ENCODE measurements at regions not wholly inside any gene's neighbourhood (a gene's known extent, or its start where the extent isn't known, plus 50 kb on each side); places are given as distances from the start of the nearest gene placed in this dataset.

GRCh38 chr2:10982931-10983701 is 71.4 kb downstream of the KCNF1 start:
- no peak overlapping the region for H3K27ac ChIP-seq
- H3K27me3 ChIP-seq = no peaks in the 10 kb centered on the region
- H3K9me3 ChIP-seq = peaks cover 0 to 6% of the 10 kb centered on the region in 2 donors
- WGBS, 3 donors = 9 to 15% (median 11%) methylated on average over 22 to 25 of the region's 25 CpGs
- no peak for DNase-seq
- intact Hi-C loops (cut with DNase I) = no loop called here
- TF ChIP-seq EP300 (IDR thresholded peaks at IDR 0.05) = no peak
- no peak for TF ChIP-seq CTCF (IDR thresholded peaks at IDR 0.05)
- no peak for TF ChIP-seq POLR2A (IDR thresholded peaks at IDR 0.05)
- no peaks in the 10 kb centered on the region for H3K36me3 ChIP-seq
- no peaks in the 10 kb centered on the region for H3K4me1 ChIP-seq (ENCODE audit: insufficient read depth)
- H3K4me3 ChIP-seq = no peak overlapping the region

GRCh38 chr2:10983711-10984110 is 72.0 kb downstream of the KCNF1 start:
- no peak overlapping the region for H3K4me3 ChIP-seq
- no peak for TF ChIP-seq CTCF (IDR thresholded peaks at IDR 0.05)
- TF ChIP-seq POLR2A (IDR thresholded peaks at IDR 0.05) = no peak
- 25 to 51% (median 30%) methylated on average over 9 to 12 of the region's 12 CpGs for WGBS, 3 donors
- no peak for DNase-seq
- H3K27ac ChIP-seq = no peak overlapping the region
- peaks cover 0 to 6% of the 10 kb centered on the region in 2 donors for H3K9me3 ChIP-seq
- H3K4me1 ChIP-seq (ENCODE audit: insufficient read depth) = no peaks in the 10 kb centered on the region
- no peaks in the 10 kb centered on the region for H3K36me3 ChIP-seq
- H3K27me3 ChIP-seq = no peaks in the 10 kb centered on the region
- intact Hi-C loops (cut with DNase I) = loop anchor here in 1 of 4 donors (2.0 kb wide), 1 partner anchor 41 kb away; no protein-coding TSS in a partner anchor

- H3K36me3 ChIP-seq = no peaks in the 10 kb centered on the region
- H3K27me3 ChIP-seq = no peaks in the 10 kb centered on the region
- intact Hi-C loops (cut with DNase I) = loop anchor here in 1 of 4 donors (2.0 kb wide), 1 partner anchor 42 kb away; no protein-coding TSS in a partner anchor
- no peak for DNase-seq
- H3K27ac ChIP-seq = no peak overlapping the region
- H3K9me3 ChIP-seq = peaks cover 0 to 6% of the 10 kb centered on the region in 2 donors
- H3K4me3 ChIP-seq = no peak overlapping the region
- no peaks in the 10 kb centered on the region for H3K4me1 ChIP-seq (ENCODE audit: insufficient read depth)
- TF ChIP-seq CTCF (IDR thresholded peaks at IDR 0.05) (no peak), EP300 (IDR thresholded peaks at IDR 0.05) (no peak), POLR2A (IDR thresholded peaks at IDR 0.05) (no peak)
- 63 to 68% (median 65%) methylated on average over 6 of the region's 6 CpGs for WGBS, 3 donors
These were observed 72.8 kb downstream of the KCNF1 start for GRCh38 chr2:10984418-10985135.

GRCh38 chr2:10985260-10985659 is 73.5 kb downstream of the KCNF1 start:
- Histone ChIP-seq H3K9me3 (peaks cover 0 to 6% of the 10 kb centered on the region in 2 donors), H3K27me3 (no peaks in the 10 kb centered on the region), H3K4me1 (ENCODE audit: insufficient read depth) (no peaks in the 10 kb centered on the region), H3K36me3 (no peaks in the 10 kb centered on the region), H3K27ac (no peak overlapping the region), H3K4me3 (no peak overlapping the region)
- TF ChIP-seq POLR2A (IDR thresholded peaks at IDR 0.05) (no peak), CTCF (IDR thresholded peaks at IDR 0.05) (no peak), EP300 (IDR thresholded peaks at IDR 0.05) (no peak)
- no peak for DNase-seq
- intact Hi-C loops (cut with DNase I) = loop anchor here in 1 of 4 donors (2.0 kb wide), 1 partner anchor 42 kb away; no protein-coding TSS in a partner anchor
- WGBS, 3 donors = 61 to 70% (median 64%) methylated on average over 6 of the region's 6 CpGs

Measured in ovary (tissue), 7 donors.